ENCODE measurements at regions not wholly inside any gene's neighbourhood (a gene's known extent, or its start where the extent isn't known, plus 50 kb on each side); places are given as distances from the start of the nearest gene placed in this dataset.

- TF ChIP-seq CTCF (IDR thresholded peaks at IDR 0.05): no peak
- TF ChIP-seq POLR2A (IDR thresholded peaks at IDR 0.05): no peak
These were observed 491.1 kb downstream of the CCDC171 start for GRCh38 chr9:16043756-16044578.
